A673 (cell line): ENCODE measurements at regions not wholly inside any gene's neighbourhood (a gene's known extent, or its start where the extent isn't known, plus 50 kb on each side); places are given as distances from the start of the nearest gene placed in this dataset.
"Not testable (repeated sequence)": the region's sequence is repeated elsewhere in the genome, so short reads cannot be mapped to it uniquely, and the experiment has no call there.

Experiments used
- BruUV-seq: library from RNA; stranded (reverse); fragments of 400-500 nt; replicated peaks from 2 replicates; lab custom pipeline; 2021; lab: Mats Ljungman, UMichigan
- CTCF ChIA-PET: fragments of 300-600 bp; sonication (Branson Sonifier 250); formaldehyde crosslinking; loops from one replicate; lab custom pipeline; 2022; ENCODE audit warnings: antibody characterized with exemption; lab: Charles Lee
- POLR2A ChIA-PET: fragments of 300-600 bp; sonication (Branson Sonifier 250); formaldehyde crosslinking; loops from one replicate; lab custom pipeline; 2022; ENCODE audit warnings: antibody characterized with exemption; ENCODE audit not compliant: low non-redundant PET; lab: Charles Lee
- DNase-seq: peaks from one replicate; pipeline ENCODE4 v3.0.0-alpha.2; 2015; ENCODE audit warnings: low spot score
- H3K27ac ChIP-seq: fragments of 200-600 bp; sonication (generic); 2 replicates; pipeline ENCODE4 v1.5.1; 2016; ENCODE audit warnings: mixed run types, low read depth, mild to moderate bottlenecking, mixed read lengths, antibody characterized with exemption, low read length; ENCODE audit not compliant: poor library complexity, severe bottlenecking
- H3K27me3 ChIP-seq: fragments of 200-600 bp; sonication (generic); replicated peaks from 2 replicates; pipeline ENCODE4 v1.6.1; 2017; ENCODE audit warnings: mixed run types, low read depth, mild to moderate bottlenecking, mixed read lengths, antibody characterized with exemption, low read length; ENCODE audit not compliant: insufficient read depth, poor library complexity
- H3K36me3 ChIP-seq: fragments of 200-600 bp; sonication (generic); 2 replicates; pipeline ENCODE4 v1.6.1; 2016; ENCODE audit warnings: mixed run types, mild to moderate bottlenecking, mixed read lengths, antibody characterized with exemption, low read length; ENCODE audit not compliant: insufficient read depth, poor library complexity, severe bottlenecking
- H3K4me1 ChIP-seq: fragments of 200-600 bp; sonication (generic); 2 replicates; pipeline ENCODE4 v1.6.1; 2017; ENCODE audit warnings: mixed run types, mild to moderate bottlenecking, mixed read lengths, antibody characterized with exemption, low read length; ENCODE audit not compliant: insufficient read depth, poor library complexity, severe bottlenecking
- H3K4me3 ChIP-seq: fragments of 200-600 bp; sonication (generic); 2 replicates; pipeline ENCODE4 v1.5.1; 2016; ENCODE audit warnings: low read depth, mixed run types, mild to moderate bottlenecking, mixed read lengths, low read length; ENCODE audit not compliant: poor library complexity, severe bottlenecking
- H3K9me3 ChIP-seq: fragments of 200-600 bp; sonication (generic); 2 replicates; pipeline ENCODE4 v1.6.1; 2016; ENCODE audit warnings: mixed run types, low read depth, mild to moderate bottlenecking, mixed read lengths, antibody characterized with exemption, low read length; ENCODE audit not compliant: poor library complexity, severe bottlenecking
- CTCF ChIP-seq: fragments of 300-800, 200-600 bp; sonication (generic); conservative IDR thresholded peaks from 2 replicates; pipeline ENCODE4 v1.5.1; 2017; ENCODE audit warnings: low read depth, mild to moderate bottlenecking, antibody characterized with exemption, low read length, moderate library complexity, mixed read lengths
- EZH2 ChIP-seq: fragments of 200-600 bp; sonication (generic); IDR thresholded peaks from 2 replicates; pipeline ENCODE4 v1.6.1; 2017; ENCODE audit warnings: borderline replicate concordance, low read depth, mild to moderate bottlenecking, mixed read lengths, antibody characterized with exemption, low read length; ENCODE audit not compliant: poor library complexity, severe bottlenecking
- intact Hi-C: fragments of 100-400 bp; cut with micrococcal nuclease; formaldehyde crosslinking; loops from one replicate; pipeline ENCODE4 v1.10.0; 2022; ENCODE audit not compliant: unreplicated experiment

- intact Hi-C loops: loop anchor here (1.0 to 5.0 kb wide), 4 partner anchors 125 to 1803 kb away; no protein-coding TSS in a partner anchor
- POLR2A ChIA-PET: interaction anchor here (0.7 kb wide), 1 partner anchor 13 kb away, joined by 6 read pairs; no protein-coding TSS in a partner anchor
- Histone ChIP-seq H3K9me3 (no peaks in the 10 kb centered on the region), H3K27me3 (no peaks in the 10 kb centered on the region), H3K36me3 (no peaks in the 10 kb centered on the region), H3K27ac (peak overlapping the region; percentile 37), H3K4me3 (no peak overlapping the region), H3K4me1 (peaks cover 7% of the 10 kb centered on the region)
- peak; percentile 81 for DNase-seq
- TF ChIP-seq EZH2 (no peak), CTCF (peak; percentile 82)
- BruUV-seq: no TSS peak
- CTCF ChIA-PET: interaction anchor here (0.7 kb wide), 2 partner anchors 66 to 900 kb away, joined by 4 to 8 read pairs; no protein-coding TSS in a partner anchor
Measured at GRCh38 chr5:163347671-163348070, 89.7 kb upstream of the CCNG1 start.

DNA sequence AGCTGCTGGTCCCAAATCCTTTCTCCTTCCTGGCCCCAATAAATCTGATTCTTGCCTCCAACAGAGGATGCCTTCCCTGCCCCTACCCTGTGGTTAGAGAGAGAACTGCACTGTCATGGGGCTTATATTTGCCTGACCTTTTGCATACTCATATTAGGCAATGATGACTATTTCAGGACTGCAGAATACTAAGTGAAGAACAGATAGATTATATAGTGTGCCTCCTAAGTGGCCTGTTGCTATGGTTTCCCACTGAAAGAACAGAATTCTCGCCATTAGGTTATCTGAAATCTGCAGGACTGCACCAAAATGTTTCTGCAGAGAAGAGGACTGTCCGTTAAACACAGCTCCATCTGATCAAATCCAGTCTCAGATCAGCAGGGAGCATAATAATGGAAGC is 87.3 kb upstream of the CCNG1 start:
- Histone ChIP-seq H3K36me3 (no peaks in the 10 kb centered on the region), H3K27me3 (no peaks in the 10 kb centered on the region), H3K4me3 (no peak overlapping the region), H3K27ac (no peak overlapping the region), H3K4me1 (peaks cover 7% of the 10 kb centered on the region), H3K9me3 (no peaks in the 10 kb centered on the region)
- ChIA-PET CTCF (no interaction called here), POLR2A (no interaction called here)
- no TSS peak for BruUV-seq
- DNase-seq: no peak
- intact Hi-C loops: no loop called here
- TF ChIP-seq EZH2 (no peak), CTCF (no peak)

GRCh38 chr5:163352531-163352930 is 84.9 kb upstream of the CCNG1 start:
- TF ChIP-seq EZH2 (no peak), CTCF (no peak)
- CTCF ChIA-PET: no interaction called here
- Histone ChIP-seq H3K36me3 (no peaks in the 10 kb centered on the region), H3K4me3 (no peak overlapping the region), H3K27me3 (no peaks in the 10 kb centered on the region), H3K9me3 (no peaks in the 10 kb centered on the region), H3K4me1 (peaks cover 7% of the 10 kb centered on the region), H3K27ac (no peak overlapping the region)
- POLR2A ChIA-PET: no interaction called here
- intact Hi-C loops: no loop called here
- BruUV-seq: no TSS peak
- no peak for DNase-seq

- BruUV-seq, POLR2A ChIA-PET, H3K27me3 ChIP-seq, H3K4me1 ChIP-seq, intact Hi-C loops, CTCF ChIA-PET, DNase-seq, H3K27ac ChIP-seq, H3K36me3 ChIP-seq, H3K9me3 ChIP-seq, H3K4me3 ChIP-seq: not testable (repeated sequence)
Measured at GRCh38 chr5:163355811-163356210, 81.6 kb upstream of the CCNG1 start.
